HG03378 (cell line): ENCODE measurements at regions not wholly inside any gene's neighbourhood (a gene's known extent, or its start where the extent isn't known, plus 50 kb on each side); places are given as distances from the start of the nearest gene placed in this dataset.

Source experiments
- ATAC-seq: cut with Tn5 transposase; IDR thresholded peaks from one replicate; pipeline ENCODE4 v1.9.1; 2021; ENCODE audit warnings: mild to moderate bottlenecking, moderate library complexity; ENCODE audit not compliant: unreplicated experiment

DNA sequence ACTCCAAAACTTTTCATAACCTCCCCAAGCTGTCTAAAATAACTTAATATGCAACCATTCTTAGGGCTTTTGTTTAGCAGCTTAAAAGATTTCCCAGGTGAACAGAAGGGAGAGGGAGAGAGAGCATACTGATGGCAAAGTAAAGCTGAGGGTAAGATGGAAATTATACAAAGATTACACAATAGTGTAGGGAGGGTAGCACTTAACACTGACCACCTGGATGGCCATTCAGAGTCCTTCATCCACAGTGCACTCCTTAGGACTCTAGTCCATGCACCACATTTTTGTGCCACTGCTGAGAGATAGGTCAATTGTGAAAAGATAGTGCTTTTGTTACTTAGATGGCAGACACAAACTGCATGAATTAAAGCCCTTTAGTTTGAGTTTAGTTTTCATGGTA lies 574.6 kb downstream of the LMO4 start:
- ATAC-seq, result no peak

DNA sequence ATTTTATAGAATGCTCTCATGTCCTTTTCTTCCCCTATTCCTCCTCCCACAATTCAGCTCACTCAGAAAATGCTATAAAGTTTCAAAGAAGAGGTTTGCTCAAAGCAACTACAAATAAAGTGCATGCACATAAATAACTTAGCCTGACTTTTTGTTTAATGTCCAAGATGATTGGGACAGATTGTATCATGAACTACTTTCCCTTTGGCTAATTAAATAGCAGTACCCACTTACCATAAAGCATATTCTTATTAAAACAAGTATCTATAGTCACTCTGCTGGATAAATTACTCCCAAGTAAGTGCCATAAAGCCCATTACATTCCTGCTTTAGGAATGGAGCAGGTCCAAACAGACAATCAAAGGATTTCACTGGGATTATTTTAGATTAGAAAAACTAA lies 576.0 kb downstream of the LMO4 start:
- ATAC-seq, result no peak

DNA sequence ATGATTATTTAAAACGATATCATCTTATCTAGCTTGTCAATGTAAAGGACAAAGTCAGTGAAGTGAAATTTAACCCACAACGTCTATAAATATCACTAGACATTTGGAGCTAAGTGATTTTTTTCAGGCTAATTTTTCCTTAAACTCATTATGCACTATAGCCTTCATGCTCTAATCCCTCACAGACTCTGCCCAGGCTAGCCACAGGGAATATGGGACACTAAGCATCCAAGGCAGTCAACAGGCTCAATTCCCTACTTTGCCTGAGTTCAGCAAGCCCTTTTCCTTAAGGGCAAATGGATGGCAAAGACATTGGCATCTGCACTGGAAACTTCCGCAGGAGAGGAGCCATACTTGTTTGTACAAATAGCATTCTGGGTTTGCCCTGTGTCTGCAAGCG lies 577.0 kb downstream of the LMO4 start:
- ATAC-seq, result no peak

DNA sequence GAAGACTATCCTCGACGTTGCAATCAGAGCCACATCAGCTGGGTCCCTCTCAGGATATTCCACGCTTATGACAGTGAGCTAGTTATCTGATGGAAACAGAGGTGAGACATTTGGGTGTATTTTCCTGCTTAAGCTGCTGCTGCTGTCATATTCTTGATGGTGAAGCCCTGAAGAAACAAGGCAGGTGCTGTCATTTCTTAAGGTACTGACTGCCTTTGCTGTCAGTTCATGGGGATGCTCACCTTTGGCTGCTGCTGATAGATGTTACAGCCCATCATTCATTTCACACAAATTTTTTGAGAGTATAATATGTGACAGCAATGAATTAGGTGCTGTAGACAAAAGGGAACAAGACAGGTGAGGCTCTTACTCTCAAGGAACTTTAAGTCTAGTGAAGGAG lies 577.4 kb downstream of the LMO4 start:
- ATAC-seq, result no peak

DNA sequence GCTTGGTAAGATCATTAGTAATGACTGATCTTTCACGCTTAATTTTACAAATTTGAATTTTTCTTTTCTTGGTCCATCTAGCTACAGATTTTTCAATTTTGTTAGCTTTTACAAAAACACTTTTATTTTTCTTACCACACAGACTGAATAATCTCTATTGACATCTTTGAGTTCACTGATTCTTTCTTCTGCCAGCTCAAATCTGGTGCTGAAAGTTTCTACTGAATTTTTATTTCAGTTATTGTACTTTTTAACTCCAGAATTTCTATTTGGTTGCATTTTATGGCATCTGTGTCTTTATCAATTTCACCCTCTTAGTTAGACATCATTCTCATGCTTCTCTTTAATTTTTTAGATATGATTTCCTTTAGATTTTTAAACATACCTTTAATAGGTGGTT lies 584.7 kb downstream of the LMO4 start:
- no peak for ATAC-seq

DNA sequence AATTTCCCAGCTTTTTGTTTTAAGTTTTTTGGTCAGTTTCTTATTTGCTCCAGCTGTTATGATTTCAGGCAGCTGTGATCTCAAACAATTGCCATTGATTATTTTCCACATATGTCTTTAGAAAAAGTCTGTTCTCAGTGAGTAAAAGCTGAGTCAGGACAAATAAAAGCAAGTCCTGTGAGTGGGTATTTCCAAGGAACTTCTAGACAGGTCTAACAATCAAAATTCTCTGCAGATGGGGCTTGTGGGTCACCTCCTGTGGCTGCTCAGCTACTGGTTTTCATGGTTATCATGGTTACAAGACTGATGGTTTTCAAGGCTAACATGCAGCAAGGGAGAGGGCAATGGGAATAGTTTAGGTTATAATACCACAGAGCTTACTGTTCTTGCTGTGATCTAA lies 585.7 kb downstream of the LMO4 start:
- no peak for ATAC-seq

DNA sequence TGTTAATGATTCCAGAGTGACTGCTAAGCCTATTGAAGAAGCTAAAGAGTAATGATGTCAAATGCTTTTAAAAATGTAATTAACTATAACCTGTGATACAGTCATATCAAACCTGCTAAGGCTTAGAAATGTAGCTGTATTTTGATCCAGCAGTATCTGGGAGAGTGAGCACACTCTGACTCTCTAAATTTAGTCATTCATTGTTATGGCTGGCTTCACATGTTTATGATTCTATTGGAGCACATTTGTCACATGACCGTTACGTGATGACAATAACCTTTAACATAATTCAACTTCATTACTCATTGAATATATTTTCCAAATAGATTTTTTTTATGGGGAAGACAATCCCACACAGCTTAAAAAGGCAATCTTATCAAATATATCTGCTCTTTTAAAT lies 587.1 kb downstream of the LMO4 start:
- ATAC-seq, result no peak

DNA sequence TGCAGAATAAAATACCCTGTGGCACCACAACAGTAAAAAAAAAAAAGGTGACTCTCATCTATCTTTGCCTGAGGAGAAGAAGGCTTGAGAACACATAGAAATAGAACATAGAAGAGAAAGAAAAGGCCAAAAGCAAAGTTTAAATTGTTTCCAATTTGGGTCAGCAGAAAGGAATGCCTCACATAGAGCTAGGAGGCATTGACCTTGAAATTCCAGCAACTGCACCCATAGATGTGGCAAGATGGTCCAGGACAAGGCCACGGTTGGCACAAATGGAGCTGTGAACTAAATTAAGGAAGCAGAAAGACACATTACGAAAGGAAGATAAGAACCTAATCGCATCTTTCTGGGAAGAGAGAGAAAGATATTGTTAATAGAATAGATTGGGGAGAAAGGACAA lies 588.3 kb downstream of the LMO4 start:
- no peak for ATAC-seq

DNA sequence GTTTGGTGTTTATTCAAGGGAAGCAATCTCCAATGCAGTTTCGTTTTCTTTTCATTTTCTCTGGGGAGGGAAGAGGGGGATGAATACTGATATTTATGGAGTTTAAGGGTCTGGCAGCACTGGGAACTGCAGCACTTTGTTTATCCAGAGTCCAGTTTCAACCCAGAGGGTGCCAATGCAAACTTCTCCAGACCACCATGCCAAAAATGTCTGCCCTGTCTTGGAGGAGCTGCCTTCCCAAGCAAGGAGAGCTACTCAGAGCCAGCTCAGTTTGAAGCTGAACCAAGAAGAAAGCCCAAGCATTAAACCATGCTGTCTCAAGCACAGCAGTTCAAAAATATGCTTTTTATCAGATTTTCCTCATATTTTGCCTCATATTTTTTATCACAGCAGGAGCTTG lies 589.7 kb downstream of the LMO4 start:
- ATAC-seq, result no peak

DNA sequence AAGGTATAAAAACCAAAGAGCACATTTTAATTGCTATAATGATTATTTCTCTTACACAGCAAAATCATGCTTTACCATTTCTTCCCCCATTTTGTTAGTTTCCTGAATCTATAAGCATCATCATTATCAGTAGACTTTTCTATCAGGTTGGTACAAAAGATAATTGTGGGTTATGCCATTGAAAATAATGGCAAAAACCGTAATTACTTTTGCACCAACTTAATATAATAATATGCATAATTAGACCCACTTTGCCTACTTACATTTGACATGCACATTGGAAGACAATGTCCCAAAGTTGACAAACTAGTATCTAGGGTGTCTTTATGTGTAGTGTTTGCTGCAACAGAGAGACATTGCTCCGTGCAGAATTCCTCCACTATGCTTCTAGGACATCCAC lies 594.2 kb downstream of the LMO4 start:
- ATAC-seq, result no peak

DNA sequence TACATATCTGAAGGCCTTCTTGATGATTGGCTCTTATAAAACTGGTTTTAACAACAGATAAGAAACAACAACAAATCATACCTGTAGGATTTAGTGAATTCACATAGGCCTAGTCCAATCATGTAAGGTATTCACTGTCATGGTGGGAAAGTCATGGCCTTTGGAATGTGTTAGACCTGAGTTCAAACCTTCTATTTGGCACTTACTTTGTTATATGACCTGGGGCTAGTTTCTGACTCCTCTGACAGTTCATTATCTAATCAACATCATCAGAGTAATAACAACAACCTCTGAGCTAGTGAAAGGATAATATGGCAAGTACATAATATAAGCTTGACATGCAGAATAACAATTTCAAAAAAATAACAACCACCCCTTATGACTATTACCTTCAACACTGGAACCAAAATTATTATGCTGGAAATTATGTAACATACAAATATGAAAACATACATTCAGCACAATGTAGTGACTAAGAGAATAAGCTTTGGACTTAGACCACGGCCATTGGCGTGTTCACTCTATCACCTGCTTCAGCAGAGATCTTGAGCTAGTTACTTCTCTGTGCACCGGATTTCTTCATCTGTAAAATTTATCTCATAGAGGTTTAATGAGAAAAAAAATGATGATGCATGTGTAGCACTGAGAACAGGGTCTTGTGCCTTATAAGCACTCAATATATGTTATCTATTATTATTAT lies 597.6 kb downstream of the LMO4 start:
- ATAC-seq, result no peak

DNA sequence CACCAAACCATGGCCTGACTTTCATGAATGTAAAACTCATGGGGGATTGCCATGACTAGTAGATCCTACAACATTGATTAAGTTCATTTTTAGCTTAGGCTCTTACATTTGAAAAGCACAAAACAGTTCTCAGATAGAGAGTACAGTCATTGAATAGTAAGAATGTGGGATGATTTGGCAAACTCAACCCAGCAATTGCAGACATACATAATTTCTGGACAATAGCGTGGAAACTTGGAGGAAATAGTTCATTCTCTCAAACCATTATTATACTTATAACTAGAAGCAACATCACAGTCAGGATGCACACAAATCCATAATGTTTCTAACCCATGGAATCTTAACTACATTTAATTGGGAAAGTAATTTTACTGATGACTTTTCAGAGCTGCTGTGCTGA lies 598.2 kb downstream of the LMO4 start:
- ATAC-seq, result no peak

DNA sequence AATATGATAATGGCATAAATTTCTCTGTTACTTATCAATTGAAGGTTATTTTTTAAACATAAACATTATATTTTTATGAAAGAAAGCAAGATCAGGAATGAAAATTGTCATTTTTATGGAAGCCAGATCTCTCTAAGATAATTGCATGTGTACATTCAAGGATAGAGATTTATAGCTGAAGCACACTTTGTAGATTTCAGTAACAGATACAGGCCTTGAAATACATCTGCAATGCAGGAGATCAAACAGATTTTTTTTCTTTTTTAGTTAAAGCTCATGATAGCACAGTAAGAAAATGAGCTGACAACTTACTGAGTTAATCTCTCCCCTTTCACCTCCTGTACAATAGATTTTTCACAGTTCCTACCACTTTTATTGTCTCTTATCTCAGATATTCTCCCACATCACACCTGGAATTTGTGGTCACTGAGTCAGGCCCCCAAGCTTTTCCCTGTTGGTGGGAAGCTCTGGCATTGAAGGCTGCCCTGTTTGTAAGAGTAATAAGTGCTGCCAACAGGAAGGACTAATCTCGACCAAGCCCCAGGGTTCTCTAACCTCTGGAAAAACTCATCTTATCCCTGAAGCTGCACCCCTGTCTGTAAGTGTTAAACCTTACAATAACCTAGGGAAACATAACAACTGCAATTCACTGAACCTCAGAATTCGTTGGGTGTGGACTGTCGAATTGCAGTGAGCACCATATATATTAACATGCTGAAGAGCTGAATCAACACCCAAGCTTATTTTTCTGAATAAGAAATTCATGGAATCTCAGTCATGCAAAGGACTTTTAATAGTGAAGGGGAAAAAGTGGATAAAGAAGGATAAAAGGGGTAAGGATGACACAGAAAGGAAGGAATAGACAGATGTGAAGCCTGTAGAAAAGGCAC lies 599.0 kb downstream of the LMO4 start:
- no peak for ATAC-seq

DNA sequence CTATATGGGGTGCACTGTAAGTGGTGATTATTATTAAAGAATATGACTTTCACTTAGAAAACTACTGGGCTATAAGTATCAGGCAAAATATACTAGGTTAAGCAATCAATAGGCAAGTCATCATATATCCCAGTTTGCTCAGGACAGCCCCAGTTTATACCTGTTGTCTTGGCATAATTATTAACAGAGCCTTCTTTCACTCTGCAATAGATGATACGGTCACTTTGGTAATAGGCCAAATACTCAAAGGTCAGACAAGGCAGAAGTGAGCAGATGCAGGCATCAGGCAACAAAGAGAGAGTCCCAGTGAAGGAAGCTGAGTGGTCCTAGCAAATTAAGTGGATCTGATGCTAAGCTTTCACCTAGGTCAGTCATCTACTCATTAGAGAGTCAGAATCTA lies 599.9 kb downstream of the LMO4 start:
- no peak for ATAC-seq

DNA sequence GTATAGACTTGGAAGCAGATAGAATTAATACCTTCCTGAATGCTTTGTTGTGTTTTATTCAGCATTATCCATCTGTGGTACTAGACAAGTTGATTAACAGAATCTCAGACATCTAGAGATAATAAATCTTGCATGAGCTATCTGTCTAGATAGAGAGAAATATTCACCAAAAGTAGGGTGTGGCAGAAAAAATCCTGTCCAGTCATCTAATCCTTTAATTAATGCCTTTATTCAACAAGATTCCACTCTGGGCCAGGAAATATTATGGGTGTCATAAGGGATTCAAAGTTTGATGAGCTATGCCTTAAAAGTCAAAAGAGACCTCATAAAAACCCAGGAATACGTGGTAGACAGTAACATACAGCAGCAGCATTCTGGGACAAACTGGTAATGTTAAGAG lies 601.2 kb downstream of the LMO4 start:
- no peak for ATAC-seq

DNA sequence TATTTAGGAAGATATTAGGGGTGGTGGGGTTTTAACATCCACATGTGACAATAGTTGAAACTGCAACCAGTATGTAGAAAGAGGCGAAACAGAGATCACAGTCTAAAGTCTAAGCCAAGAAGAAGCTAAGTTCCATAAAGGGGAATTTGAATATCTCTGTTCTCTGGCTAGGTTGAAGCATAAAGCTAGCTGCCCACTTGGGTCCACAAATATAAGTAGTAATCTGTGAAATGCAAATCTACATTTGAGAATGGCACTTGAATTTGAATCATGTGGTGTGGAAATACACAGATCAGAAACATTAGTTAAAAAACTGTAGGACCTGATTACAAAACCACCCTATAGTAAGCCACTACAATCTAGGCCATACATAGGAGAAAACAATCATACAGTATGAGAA lies 602.1 kb downstream of the LMO4 start:
- no peak for ATAC-seq

DNA sequence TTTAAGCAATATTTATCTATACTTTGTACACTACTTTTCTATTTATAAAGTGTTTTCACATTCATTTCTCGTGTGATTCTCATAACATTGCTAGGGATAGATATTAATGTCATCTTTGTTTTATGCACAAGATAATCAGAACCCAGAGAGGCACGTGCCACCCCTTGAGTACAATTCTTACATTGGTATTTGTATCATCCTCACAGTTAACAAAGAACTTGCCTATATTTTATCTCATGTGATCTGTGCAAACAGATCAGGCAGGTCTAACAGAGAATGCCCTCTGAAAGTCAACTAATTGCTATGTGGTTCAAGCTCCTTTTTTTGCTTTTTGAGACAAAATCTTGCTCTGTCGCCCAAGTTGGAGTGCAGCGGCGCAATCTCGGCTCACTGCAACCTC lies 604.5 kb downstream of the LMO4 start:
- no peak for ATAC-seq

DNA sequence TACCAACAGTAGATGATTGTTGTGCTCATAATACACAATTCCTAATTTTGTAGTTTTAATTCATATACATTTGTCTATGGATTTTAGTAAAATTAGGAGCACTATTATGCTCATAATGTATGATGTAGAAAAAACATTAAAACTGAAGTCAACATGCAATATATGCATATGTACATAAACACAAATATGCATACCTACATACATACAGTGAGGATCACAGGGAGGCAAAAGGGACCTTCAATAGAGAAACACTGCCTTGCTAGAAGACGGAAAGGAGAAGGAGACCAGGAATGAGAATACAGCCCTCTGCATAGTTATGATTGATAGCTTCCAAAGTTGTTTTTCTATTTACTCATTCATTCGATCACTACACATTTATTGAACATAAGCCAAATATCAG lies 606.5 kb downstream of the LMO4 start:
- no peak for ATAC-seq

DNA sequence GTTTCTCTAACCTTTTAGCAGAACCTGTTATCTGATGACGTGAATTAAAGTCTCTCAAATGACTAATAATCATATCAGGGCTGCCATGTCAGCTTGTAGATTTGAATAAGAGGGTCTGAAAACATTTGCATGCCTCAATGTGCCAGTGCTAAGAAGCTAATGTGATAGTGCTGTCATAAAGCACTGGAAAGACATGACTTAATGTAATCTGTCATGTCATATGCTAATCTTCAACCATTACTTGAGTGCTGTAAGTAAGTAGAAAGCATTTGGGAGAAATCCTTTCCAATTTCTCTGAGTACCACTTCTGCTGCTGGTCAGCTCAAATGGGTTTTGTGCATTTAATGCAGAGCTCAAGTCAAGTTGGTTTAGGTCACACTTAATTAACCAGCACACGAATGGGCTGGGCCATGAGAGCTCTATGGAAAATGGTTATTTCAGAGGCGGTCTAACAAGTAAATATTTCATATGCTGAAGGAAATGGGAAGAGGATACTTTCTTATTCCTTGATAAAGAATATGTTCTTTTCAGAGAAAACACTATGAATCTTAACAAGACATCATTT lies 609.2 kb downstream of the LMO4 start:
- ATAC-seq, result no peak

DNA sequence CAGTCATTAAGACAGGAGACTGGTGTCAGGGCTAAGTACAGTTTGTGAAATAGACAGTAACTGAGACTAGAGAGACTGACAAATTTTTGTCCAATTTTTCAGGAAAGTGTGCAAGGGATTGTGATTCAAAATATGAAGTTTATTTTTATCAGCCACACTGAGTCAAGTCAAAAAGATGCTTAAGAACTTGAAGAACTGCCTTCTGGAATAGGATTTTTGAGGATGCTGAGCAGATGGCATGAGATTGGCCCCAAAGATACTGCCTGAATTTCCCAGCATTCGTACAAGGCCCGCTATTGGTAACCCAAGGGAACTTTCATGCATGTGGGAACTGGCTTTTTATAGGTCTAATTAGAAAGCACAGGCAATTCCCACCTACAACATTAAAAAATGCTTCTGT lies 610.0 kb downstream of the LMO4 start:
- ATAC-seq, result no peak

DNA sequence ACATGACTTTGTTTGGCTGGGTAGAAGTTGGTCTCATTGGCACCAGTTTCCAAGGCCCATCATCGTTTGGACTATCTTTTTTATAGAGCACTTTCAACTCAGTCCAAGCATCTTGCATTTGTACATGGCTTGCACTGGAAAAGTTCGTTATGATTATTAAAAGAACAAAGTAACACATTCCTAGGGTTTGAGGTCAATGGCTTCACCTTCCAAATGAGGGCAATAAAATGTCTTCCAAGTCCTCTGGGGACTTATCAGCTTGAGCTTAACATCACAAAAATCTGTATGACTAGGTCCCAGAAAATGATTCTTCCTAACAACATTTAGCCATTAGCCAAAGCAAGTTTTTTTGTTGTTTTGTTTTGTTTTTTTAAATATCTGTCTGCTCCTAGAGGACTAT lies 610.8 kb downstream of the LMO4 start:
- ATAC-seq, result no peak

DNA sequence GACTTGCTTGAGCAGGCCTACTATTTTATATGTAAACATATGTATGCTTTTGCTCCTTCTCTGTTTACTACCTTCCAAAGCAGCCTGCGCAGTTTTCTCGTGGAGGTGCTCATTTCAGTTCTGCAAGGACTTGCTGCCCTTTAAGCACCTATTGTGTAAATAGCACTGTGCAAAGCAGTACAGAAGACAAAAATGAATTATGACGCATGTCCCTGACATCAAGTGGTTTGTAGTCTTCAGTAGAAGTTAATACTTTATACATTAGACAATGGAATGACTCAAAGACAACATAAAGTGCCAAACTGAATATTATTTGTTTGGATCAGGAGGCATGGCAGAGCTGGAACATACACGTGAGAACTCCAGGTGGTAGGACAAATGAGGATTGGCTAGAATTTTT lies 611.7 kb downstream of the LMO4 start:
- no peak for ATAC-seq
